SK-N-MC (cell line): ENCODE measurements at regions not wholly inside any gene's neighbourhood (a gene's known extent, or its start where the extent isn't known, plus 50 kb on each side); places are given as distances from the start of the nearest gene placed in this dataset.

Experiments used
- DNase-seq: peaks from one replicate; pipeline ENCODE4 v3.0.0-alpha.2; 2011; ENCODE audit warnings: low read depth, low spot score
- H3K27ac ChIP-seq: fragments of 200-600 bp; sonication (generic); 2 replicates; pipeline ENCODE4 v1.5.1; 2016; ENCODE audit warnings: mixed run types
- H3K36me3 ChIP-seq: fragments of 200-600 bp; sonication (generic); 2 replicates; pipeline ENCODE4 v1.6.1; 2017; ENCODE audit warnings: antibody characterized with exemption, low read length, mixed read lengths; ENCODE audit not compliant: insufficient read depth
- H3K4me3 ChIP-seq: fragments of 200-600 bp; sonication (generic); 2 replicates; pipeline ENCODE4 v1.5.1; 2016
- H3K9ac ChIP-seq: fragments of 200-600 bp; sonication (generic); 2 replicates; pipeline ENCODE4 v1.8.0; 2017; ENCODE audit warnings: mixed run types, mixed read lengths; ENCODE audit not compliant: insufficient read length
- H3K9me3 ChIP-seq: fragments of 200-600 bp; sonication (generic); 2 replicates; pipeline ENCODE4 v1.6.1; 2017; ENCODE audit warnings: low read depth, mild to moderate bottlenecking, antibody characterized with exemption, low read length, moderate library complexity, mixed read lengths
- EZH2 ChIP-seq: fragments of 200-600 bp; sonication (generic); IDR thresholded peaks from one replicate; pipeline ENCODE4 v1.6.1; 2017; ENCODE audit warnings: antibody characterized with exemption
- FOXP2 ChIP-seq: optimal IDR thresholded peaks from 2 replicates; pipeline ENCODE3; 2011; ENCODE audit warnings: mild to moderate bottlenecking, moderate library complexity; ENCODE audit not compliant: insufficient read depth; ENCODE audit errors: extremely low read length, control extremely low read depth
- POLR2AphosphoS5 ChIP-seq: IDR thresholded peaks from 2 replicates; pipeline ENCODE4 v1.6.1; 2012; ENCODE audit warnings: mild to moderate bottlenecking, low read depth, low read length, borderline replicate concordance

GRCh38 chr6:1105833-1106400, 206.0 kb upstream of the FOXQ1 start:
- H3K9me3 ChIP-seq, result no peaks in the 10 kb centered on the region
- H3K27ac ChIP-seq, result no peak overlapping the region
- H3K4me3 ChIP-seq, result no peak overlapping the region
- no peaks in the 10 kb centered on the region for H3K36me3 ChIP-seq
- TF ChIP-seq POLR2AphosphoS5 (no peak), EZH2 (no peak), FOXP2 (no peak)
- DNase-seq, result no peak
- no peak overlapping the region for H3K9ac ChIP-seq

GRCh38 chr6:1104988-1105670, 206.8 kb upstream of the FOXQ1 start:
- TF ChIP-seq FOXP2 (no peak), EZH2 (no peak), POLR2AphosphoS5 (no peak)
- no peaks in the 10 kb centered on the region for H3K36me3 ChIP-seq
- no peak overlapping the region for H3K27ac ChIP-seq
- H3K9ac ChIP-seq, result no peak overlapping the region
- H3K9me3 ChIP-seq, result no peaks in the 10 kb centered on the region
- DNase-seq, result no peak
- H3K4me3 ChIP-seq, result no peak overlapping the region

- Histone ChIP-seq H3K36me3 (no peaks in the 10 kb centered on the region), H3K9me3 (no peaks in the 10 kb centered on the region), H3K9ac (no peak overlapping the region), H3K4me3 (no peak overlapping the region), H3K27ac (no peak overlapping the region)
- no peak for DNase-seq
- no peak for TF ChIP-seq EZH2
- TF ChIP-seq FOXP2, result no peak
- TF ChIP-seq POLR2AphosphoS5, result no peak
These were observed 207.8 kb upstream of the FOXQ1 start for GRCh38 chr6:1103945-1104623.

GRCh38 chr6:1103021-1103420, 208.9 kb upstream of the FOXQ1 start:
- Histone ChIP-seq H3K4me3 (no peak overlapping the region), H3K27ac (no peak overlapping the region), H3K9me3 (no peaks in the 10 kb centered on the region), H3K36me3 (no peaks in the 10 kb centered on the region), H3K9ac (no peak overlapping the region)
- TF ChIP-seq POLR2AphosphoS5 (no peak), EZH2 (no peak), FOXP2 (no peak)
- DNase-seq, result no peak

GRCh38 chr6:1100269-1100668, 211.6 kb upstream of the FOXQ1 start:
- Histone ChIP-seq H3K9me3 (no peaks in the 10 kb centered on the region), H3K9ac (no peak overlapping the region), H3K4me3 (no peak overlapping the region), H3K36me3 (no peaks in the 10 kb centered on the region), H3K27ac (no peak overlapping the region)
- DNase-seq, result no peak
- TF ChIP-seq POLR2AphosphoS5 (no peak), EZH2 (no peak)

GRCh38 chr6:1099264-1099663, 212.6 kb upstream of the FOXQ1 start:
- Histone ChIP-seq H3K9ac (no peak overlapping the region), H3K4me3 (no peak overlapping the region), H3K36me3 (no peaks in the 10 kb centered on the region), H3K27ac (no peak overlapping the region), H3K9me3 (no peaks in the 10 kb centered on the region)
- TF ChIP-seq POLR2AphosphoS5 (no peak), EZH2 (no peak), FOXP2 (no peak)
- DNase-seq, result no peak

GRCh38 chr6:1096967-1097765, 214.7 kb upstream of the FOXQ1 start:
- TF ChIP-seq EZH2 (no peak), FOXP2 (no peak), POLR2AphosphoS5 (no peak)
- Histone ChIP-seq H3K4me3 (no peak overlapping the region), H3K27ac (no peak overlapping the region), H3K36me3 (no peaks in the 10 kb centered on the region), H3K9ac (no peak overlapping the region), H3K9me3 (no peaks in the 10 kb centered on the region)
- no peak for DNase-seq

- TF ChIP-seq FOXP2 (no peak), POLR2AphosphoS5 (no peak), EZH2 (no peak)
- H3K36me3 ChIP-seq, result no peaks in the 10 kb centered on the region
- no peak overlapping the region for H3K9ac ChIP-seq
- H3K27ac ChIP-seq, result no peak overlapping the region
- no peaks in the 10 kb centered on the region for H3K9me3 ChIP-seq
- no peak for DNase-seq
- H3K4me3 ChIP-seq, result no peak overlapping the region
These were observed 217.6 kb upstream of the FOXQ1 start for GRCh38 chr6:1094306-1094705.
